GM21515 (cell line): ENCODE measurements at regions not wholly inside any gene's neighbourhood (a gene's known extent, or its start where the extent isn't known, plus 50 kb on each side); places are given as distances from the start of the nearest gene placed in this dataset.
A peak's percentile ranks its signal among the peaks of the same experiment; 100 is the strongest.

Experiments used
- ATAC-seq: cut with Tn5 transposase; IDR thresholded peaks from one replicate; pipeline ENCODE4 v1.9.1; 2021; ENCODE audit not compliant: unreplicated experiment

GRCh38 chr9:82367929-82368328 is 379.4 kb downstream of the SPATA31D1 start:
- ATAC-seq, result no peak

- no peak for ATAC-seq
Observed at GRCh38 chr9:82369251-82369945, 380.8 kb downstream of the SPATA31D1 start.

- ATAC-seq, result no peak
Observed at GRCh38 chr9:82375041-82375440, 386.5 kb downstream of the SPATA31D1 start.

GRCh38 chr9:82376677-82377232 is 388.2 kb downstream of the SPATA31D1 start:
- ATAC-seq, result no peak

- ATAC-seq, result no peak
Observed at GRCh38 chr9:82382887-82383616, 394.5 kb downstream of the SPATA31D1 start.

GRCh38 chr9:82385633-82386032 is 397.1 kb downstream of the SPATA31D1 start:
- ATAC-seq, result no peak

- no peak for ATAC-seq
Observed at GRCh38 chr9:82397534-82397933, 409.0 kb downstream of the SPATA31D1 start.

- ATAC-seq, result no peak
Observed at GRCh38 chr9:82404196-82404870, 415.8 kb downstream of the SPATA31D1 start.

- no peak for ATAC-seq
Observed at GRCh38 chr9:82404881-82405280, 416.3 kb downstream of the SPATA31D1 start.

- ATAC-seq, result no peak
Observed at GRCh38 chr9:82406456-82407085, 418.0 kb downstream of the SPATA31D1 start.

GRCh38 chr9:82410306-82410705 is 421.7 kb downstream of the SPATA31D1 start:
- peak; percentile 91 for ATAC-seq

- ATAC-seq, result no peak
Observed at GRCh38 chr9:82410866-82411265, 422.3 kb downstream of the SPATA31D1 start.

GRCh38 chr9:82412586-82413305 is 424.2 kb downstream of the SPATA31D1 start:
- ATAC-seq, result no peak

GRCh38 chr9:82417501-82417900 is 428.9 kb downstream of the SPATA31D1 start:
- ATAC-seq, result no peak

GRCh38 chr9:82418334-82418733 is 429.8 kb downstream of the SPATA31D1 start:
- ATAC-seq, result no peak

GRCh38 chr9:82419696-82420486 is 431.3 kb downstream of the SPATA31D1 start:
- no peak for ATAC-seq

GRCh38 chr9:82421498-82421897 is 432.9 kb downstream of the SPATA31D1 start:
- ATAC-seq, result no peak

- ATAC-seq, result no peak
Observed at GRCh38 chr9:82423700-82424099, 435.1 kb downstream of the SPATA31D1 start.

- no peak for ATAC-seq
Observed at GRCh38 chr9:82424599-82425120, 436.1 kb downstream of the SPATA31D1 start.
